Ascending aorta (tissue), 2 donors: ENCODE measurements at regions not wholly inside any gene's neighbourhood (a gene's known extent, or its start where the extent isn't known, plus 50 kb on each side); places are given as distances from the start of the nearest gene placed in this dataset.

Experiments used
- DNase-seq, 2 donors: peaks; one replicate each; pipeline ENCODE4 v3.0.0-alpha.2; 2019; ENCODE audit warnings: low spot score in 2 of 2
- H3K27ac ChIP-seq, 2 donors: fragments of 200-600 bp; sonication (generic); one replicate each; pipeline ENCODE4 v1.5.1; 2016 to 2017; ENCODE audit warnings: mild to moderate bottlenecking in 1 of 2
- H3K27me3 ChIP-seq: fragments of 200-600 bp; sonication (generic); one replicate; pipeline ENCODE4 v1.5.1; 2017
- H3K36me3 ChIP-seq, 2 donors: fragments of 200-600 bp; sonication (generic); one replicate each; pipeline ENCODE4 v1.5.1; 2016
- H3K4me1 ChIP-seq, 2 donors: fragments of 200-600 bp; sonication (generic); one replicate each; pipeline ENCODE4 v1.5.1; 2016 to 2017; ENCODE audit warnings: mild to moderate bottlenecking in 1 of 2
- H3K4me3 ChIP-seq, 2 donors: fragments of 200-600 bp; sonication (generic); one replicate each; pipeline ENCODE4 v1.5.1; 2016 to 2017; ENCODE audit warnings: mild to moderate bottlenecking in 1 of 2
- H3K9me3 ChIP-seq, 2 donors: fragments of 200-600 bp; sonication (generic); one replicate each; pipeline ENCODE4 v1.5.1; 2016
- intact Hi-C: fragments of 100-400 bp; cut with DNase I; formaldehyde crosslinking; loops from one replicate; pipeline ENCODE4 v1.15.1; 2023
- TF ChIP-seq, protein P1 (sequence below), 3 experiments: fragments of 200-600 bp in 2 of 3; fragments of 450-650 bp in 1 of 3; sonication (generic) in 2 of 3; IDR thresholded peaks; one replicate each; pipeline ENCODE4 v1.5.1; 2016 to 2019; ENCODE audit warnings: antibody characterized with exemption in 3 of 3, mild to moderate bottlenecking in 1 of 3, moderate library complexity in 1 of 3

DNA sequence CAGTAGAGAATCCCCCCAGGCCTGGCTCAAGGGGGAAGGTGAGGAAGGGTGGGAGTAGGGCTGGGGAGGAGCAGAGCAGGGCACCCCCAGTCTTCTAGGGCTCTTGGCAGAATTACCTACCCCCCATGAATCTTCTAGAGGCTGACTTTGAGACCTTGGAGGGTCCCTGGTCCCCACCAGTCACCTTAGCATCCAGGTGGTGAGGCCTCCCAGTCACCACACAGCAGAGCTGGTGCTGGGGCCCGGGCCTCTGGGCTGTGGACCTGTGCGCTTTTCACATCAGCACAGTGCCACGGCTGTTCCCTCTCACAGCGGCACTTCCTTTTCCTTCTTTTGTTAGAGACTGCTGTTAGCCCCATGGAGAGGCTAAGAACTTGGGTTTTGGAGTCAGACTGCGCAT, 148.6 kb upstream of the PITX1 start:
- no peak for DNase-seq
- H3K4me1 ChIP-seq, result no peaks in the 10 kb centered on the region
- TF ChIP-seq, protein P1, sequence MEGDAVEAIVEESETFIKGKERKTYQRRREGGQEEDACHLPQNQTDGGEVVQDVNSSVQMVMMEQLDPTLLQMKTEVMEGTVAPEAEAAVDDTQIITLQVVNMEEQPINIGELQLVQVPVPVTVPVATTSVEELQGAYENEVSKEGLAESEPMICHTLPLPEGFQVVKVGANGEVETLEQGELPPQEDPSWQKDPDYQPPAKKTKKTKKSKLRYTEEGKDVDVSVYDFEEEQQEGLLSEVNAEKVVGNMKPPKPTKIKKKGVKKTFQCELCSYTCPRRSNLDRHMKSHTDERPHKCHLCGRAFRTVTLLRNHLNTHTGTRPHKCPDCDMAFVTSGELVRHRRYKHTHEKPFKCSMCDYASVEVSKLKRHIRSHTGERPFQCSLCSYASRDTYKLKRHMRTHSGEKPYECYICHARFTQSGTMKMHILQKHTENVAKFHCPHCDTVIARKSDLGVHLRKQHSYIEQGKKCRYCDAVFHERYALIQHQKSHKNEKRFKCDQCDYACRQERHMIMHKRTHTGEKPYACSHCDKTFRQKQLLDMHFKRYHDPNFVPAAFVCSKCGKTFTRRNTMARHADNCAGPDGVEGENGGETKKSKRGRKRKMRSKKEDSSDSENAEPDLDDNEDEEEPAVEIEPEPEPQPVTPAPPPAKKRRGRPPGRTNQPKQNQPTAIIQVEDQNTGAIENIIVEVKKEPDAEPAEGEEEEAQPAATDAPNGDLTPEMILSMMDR (IDR thresholded peaks at IDR 0.05), result no peak
- H3K36me3 ChIP-seq, result no peaks in the 10 kb centered on the region
- H3K9me3 ChIP-seq, result no peaks in the 10 kb centered on the region
- H3K27ac ChIP-seq, result no peak overlapping the region
- no peaks in the 10 kb centered on the region for H3K27me3 ChIP-seq
- intact Hi-C loops, result no loop called here
- H3K4me3 ChIP-seq, result no peak overlapping the region

DNA sequence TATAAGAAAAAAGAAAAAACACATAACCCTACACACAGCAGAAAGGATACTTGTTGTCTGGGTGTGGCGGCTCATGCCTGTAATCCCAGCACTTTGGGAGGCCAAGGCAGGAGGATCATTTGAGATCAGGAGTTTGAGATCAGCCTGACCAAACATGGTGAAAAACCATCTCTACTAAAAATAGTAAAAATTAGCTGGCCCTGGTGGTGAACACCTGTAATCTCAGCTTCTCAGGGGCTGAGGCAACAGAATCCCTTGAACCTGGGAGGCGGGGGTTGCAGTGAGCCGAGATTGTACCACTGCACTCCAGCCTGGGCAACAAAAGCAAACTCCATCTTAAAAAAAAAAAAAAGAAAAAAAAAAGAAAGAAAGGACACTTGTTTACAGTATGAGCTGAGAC, 147.6 kb upstream of the PITX1 start:
- no peak for DNase-seq
- no peaks in the 10 kb centered on the region for H3K36me3 ChIP-seq
- H3K4me1 ChIP-seq, result no peaks in the 10 kb centered on the region
- H3K9me3 ChIP-seq, result no peaks in the 10 kb centered on the region
- TF ChIP-seq, protein P1 (IDR thresholded peaks at IDR 0.05), result no peak
- no peak overlapping the region for H3K27ac ChIP-seq
- no peak overlapping the region for H3K4me3 ChIP-seq
- intact Hi-C loops, result no loop called here
- no peaks in the 10 kb centered on the region for H3K27me3 ChIP-seq

DNA sequence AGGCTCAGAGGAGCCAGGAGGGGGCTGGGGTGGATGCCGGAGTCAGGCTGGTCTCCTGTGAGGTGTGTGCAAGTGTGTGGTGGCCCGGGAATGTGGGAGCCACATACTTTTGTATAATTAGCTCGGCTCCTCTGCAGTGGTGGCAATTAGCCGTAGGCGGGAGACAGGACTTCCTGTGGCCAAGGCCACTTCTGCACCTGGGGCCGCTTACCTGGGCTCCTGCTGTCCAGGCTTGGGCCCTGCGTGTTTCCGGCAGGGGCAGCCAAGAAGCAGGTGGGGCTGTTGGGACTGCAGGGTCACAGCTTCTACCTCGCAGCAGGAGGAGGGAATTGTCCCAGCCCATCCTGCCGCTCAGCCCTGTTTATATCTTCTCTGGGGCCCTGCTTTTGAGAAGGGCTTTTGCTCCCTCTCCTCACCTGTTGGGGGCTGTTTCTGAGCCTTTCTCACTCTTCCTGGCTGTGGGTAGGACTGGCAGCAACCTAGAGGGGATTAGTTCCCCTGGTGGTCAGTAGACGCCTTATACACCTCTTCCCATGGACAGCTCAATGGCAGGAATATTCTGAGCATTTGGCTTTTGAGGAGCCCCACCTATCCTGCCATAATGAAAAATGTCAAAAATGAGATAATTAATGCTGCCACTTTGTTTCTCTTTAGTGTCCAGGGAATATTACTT, 145.4 kb upstream of the PITX1 start:
- Histone ChIP-seq H3K9me3 (no peaks in the 10 kb centered on the region), H3K27me3 (no peaks in the 10 kb centered on the region), H3K4me3 (no peak overlapping the region), H3K27ac (no peak overlapping the region), H3K4me1 (no peaks in the 10 kb centered on the region), H3K36me3 (no peaks in the 10 kb centered on the region)
- TF ChIP-seq, protein P1 (IDR thresholded peaks at IDR 0.05), result no peak
- no peak for DNase-seq
- intact Hi-C loops, result no loop called here

DNA sequence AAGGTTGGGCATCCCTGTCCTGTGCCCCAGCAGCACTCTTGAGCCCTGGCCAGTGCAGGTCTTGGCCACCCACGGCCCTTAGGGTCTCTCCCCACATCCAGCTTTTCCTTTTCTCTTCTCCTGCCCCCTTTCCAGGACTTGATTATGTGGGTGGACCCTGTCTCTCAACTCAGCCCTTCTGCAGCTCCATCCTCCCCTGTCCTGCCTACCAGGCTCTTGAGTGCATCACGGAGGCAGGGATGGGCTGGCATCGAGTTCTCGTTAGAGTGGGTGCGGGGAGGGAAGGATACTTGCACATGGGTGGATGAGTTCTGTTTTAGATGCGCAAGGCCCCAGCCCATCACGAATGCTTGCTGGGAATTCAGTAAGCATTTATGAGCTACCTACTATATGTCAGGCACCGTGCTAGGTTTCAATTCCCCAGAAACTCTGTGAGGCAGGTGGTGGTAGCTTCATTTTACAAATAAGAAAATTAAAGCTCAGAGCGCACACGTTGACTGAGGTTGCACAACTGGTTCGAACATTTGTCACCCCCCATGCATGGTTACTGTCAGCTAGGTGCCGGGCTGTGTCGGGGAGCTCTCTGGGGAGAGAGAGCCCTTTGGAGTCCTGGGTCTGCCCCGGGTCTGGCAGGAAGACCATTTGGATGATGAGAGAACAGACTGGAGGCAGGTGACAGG, 144.6 kb upstream of the PITX1 start:
- TF ChIP-seq, protein P1 (IDR thresholded peaks at IDR 0.05), result no peak
- no peak for DNase-seq
- H3K36me3 ChIP-seq, result no peaks in the 10 kb centered on the region
- H3K4me1 ChIP-seq, result no peaks in the 10 kb centered on the region
- H3K9me3 ChIP-seq, result no peaks in the 10 kb centered on the region
- intact Hi-C loops, result no loop called here
- no peak overlapping the region for H3K4me3 ChIP-seq
- no peak overlapping the region for H3K27ac ChIP-seq
- H3K27me3 ChIP-seq, result no peaks in the 10 kb centered on the region

DNA sequence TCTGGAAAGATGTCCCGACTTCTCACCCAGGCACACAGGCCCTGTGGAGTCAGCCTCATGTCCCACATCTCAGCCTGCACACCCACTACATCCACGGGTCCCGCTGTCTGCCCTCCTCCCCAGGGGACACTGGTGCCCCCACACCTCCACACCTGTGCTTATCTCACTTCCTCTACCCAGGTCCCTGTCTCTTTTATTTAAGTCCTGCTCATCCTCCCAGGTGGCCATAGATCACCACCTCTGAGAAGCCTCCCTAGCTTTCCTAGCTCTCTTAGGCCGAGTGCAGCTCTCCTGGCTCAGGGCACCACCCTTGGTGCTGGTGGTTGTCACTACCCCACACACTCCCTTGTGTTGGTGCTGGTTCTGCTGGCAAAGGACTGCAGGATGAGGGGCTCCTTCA, 143.6 kb upstream of the PITX1 start:
- Histone ChIP-seq H3K27ac (no peak overlapping the region), H3K4me3 (no peak overlapping the region), H3K36me3 (no peaks in the 10 kb centered on the region), H3K27me3 (no peaks in the 10 kb centered on the region), H3K9me3 (no peaks in the 10 kb centered on the region), H3K4me1 (no peaks in the 10 kb centered on the region)
- TF ChIP-seq, protein P1 (IDR thresholded peaks at IDR 0.05), result no peak
- DNase-seq, result no peak
- intact Hi-C loops, result no loop called here
